ENCODE measurements at regions not wholly inside any gene's neighbourhood (a gene's known extent, or its start where the extent isn't known, plus 50 kb on each side); places are given as distances from the start of the nearest gene placed in this dataset.

- no peak for DNase-seq (ENCODE audit: low spot score)
Measured at GRCh38 chr22:48559647-48560388, 1267.9 kb downstream of the BRD1 start.

- DNase-seq (ENCODE audit: low spot score) = no peak
Measured at GRCh38 chr22:48558606-48559402, 1268.9 kb downstream of the BRD1 start.

GRCh38 chr22:48558016-48558415 lies 1269.7 kb downstream of the BRD1 start:
- DNase-seq (ENCODE audit: low spot score) = no peak

GRCh38 chr22:48557473-48557872 lies 1270.2 kb downstream of the BRD1 start:
- no peak for DNase-seq (ENCODE audit: low spot score)

- DNase-seq (ENCODE audit: low spot score) = no peak
Measured at GRCh38 chr22:48556751-48557150, 1270.9 kb downstream of the BRD1 start.

- DNase-seq (ENCODE audit: low spot score) = no peak
Measured at GRCh38 chr22:48556222-48556621, 1271.5 kb downstream of the BRD1 start.

GRCh38 chr22:48555606-48556005 lies 1272.1 kb downstream of the BRD1 start:
- no peak for DNase-seq (ENCODE audit: low spot score)

GRCh38 chr22:48554893-48555572 lies 1272.6 kb downstream of the BRD1 start:
- DNase-seq (ENCODE audit: low spot score) = no peak

GRCh38 chr22:48553694-48554308 lies 1273.9 kb downstream of the BRD1 start:
- no peak for DNase-seq (ENCODE audit: low spot score)

- no peak for DNase-seq (ENCODE audit: low spot score)
Measured at GRCh38 chr22:48553119-48553518, 1274.6 kb downstream of the BRD1 start.

GRCh38 chr22:48551716-48552268 lies 1275.9 kb downstream of the BRD1 start:
- DNase-seq (ENCODE audit: low spot score) = no peak

- no peak for DNase-seq (ENCODE audit: low spot score)
Measured at GRCh38 chr22:48551061-48551460, 1276.6 kb downstream of the BRD1 start.

- no peak for DNase-seq (ENCODE audit: low spot score)
Measured at GRCh38 chr22:48548391-48548790, 1279.3 kb downstream of the BRD1 start.

- DNase-seq (ENCODE audit: low spot score) = no peak
Measured at GRCh38 chr22:48547971-48548370, 1279.7 kb downstream of the BRD1 start.

GRCh38 chr22:48546653-48547424 lies 1280.8 kb downstream of the BRD1 start:
- no peak for DNase-seq (ENCODE audit: low spot score)

GRCh38 chr22:48545987-48546386 lies 1281.7 kb downstream of the BRD1 start:
- no peak for DNase-seq (ENCODE audit: low spot score)

- DNase-seq (ENCODE audit: low spot score) = no peak
Measured at GRCh38 chr22:48541401-48542098, 1286.1 kb downstream of the BRD1 start.

- DNase-seq (ENCODE audit: low spot score) = no peak
Measured at GRCh38 chr22:48539261-48539660, 1288.4 kb downstream of the BRD1 start.

GRCh38 chr22:48538291-48538820 lies 1289.3 kb downstream of the BRD1 start:
- no peak for DNase-seq (ENCODE audit: low spot score)

- DNase-seq (ENCODE audit: low spot score) = no peak
Measured at GRCh38 chr22:48537343-48537680, 1290.4 kb downstream of the BRD1 start.

Measured in umbilical cord (tissue), 1 donor.